Activated effector memory CD4-positive, alpha-beta T cell treated with anti-CD3 and anti-CD28 coated beads, Interleukin-2, amount 50 U/mL, for 16 hours (primary cell): ENCODE measurements at regions not wholly inside any gene's neighbourhood (a gene's known extent, or its start where the extent isn't known, plus 50 kb on each side); places are given as distances from the start of the nearest gene placed in this dataset.

Experiments used
- DNase-seq: peaks from one replicate; pipeline ENCODE4 v3.0.0-alpha.2; 2020

DNA sequence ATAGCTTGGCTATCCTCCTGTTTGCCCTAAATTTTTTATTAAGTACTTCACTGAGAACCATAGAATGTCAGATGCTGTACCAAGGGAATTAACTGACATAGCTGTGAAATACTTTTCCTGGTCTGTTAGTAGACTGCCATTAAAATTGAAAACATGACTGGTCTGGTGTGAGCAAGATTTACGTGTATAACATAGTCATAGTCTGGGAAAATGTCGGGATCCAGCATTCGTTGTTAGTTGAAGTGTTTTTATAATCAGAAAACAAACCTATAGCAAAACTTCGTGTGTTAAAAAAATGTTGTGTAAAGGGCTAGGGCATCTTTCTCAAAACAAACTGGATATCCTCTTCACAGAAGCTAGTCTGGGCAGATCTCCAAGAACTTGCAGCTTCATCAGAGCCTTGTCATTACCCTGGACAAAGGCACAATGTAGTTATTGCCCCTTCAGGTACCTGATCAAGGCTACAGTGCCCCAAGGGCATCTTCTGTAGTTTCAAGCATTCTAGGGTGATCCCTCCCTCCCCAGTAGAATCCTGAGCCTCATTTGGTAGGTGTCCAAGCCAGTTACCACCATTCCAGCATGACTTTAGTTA, 454.2 kb upstream of the SGCD start:
- no peak for DNase-seq

DNA sequence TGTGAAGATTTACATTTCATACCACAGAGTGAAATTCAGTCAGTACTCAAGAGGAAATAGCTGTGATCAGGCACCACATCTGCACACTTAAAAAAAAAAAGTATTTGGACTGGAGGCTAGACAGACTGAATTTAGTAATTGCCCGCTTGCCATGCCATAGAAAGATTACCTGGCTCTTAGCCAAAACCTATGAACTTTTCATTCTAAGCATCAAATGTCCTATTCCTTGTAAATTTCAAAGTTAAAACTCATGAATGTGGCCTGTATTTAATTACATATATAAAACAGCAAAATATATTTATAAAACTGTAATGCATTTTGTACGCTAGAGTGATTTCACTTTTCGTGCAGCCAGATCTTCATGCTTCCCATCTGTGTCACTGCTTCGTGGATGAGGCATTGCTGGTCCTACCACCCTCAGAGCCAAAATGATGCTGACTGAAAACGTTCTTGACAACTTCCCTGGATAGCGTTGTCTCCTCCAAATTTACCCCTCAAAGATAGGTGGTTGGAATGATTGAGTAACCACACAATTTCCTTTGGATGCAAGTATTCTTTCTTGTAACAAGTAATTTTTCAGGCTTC, 447.9 kb upstream of the SGCD start:
- DNase-seq = no peak

DNA sequence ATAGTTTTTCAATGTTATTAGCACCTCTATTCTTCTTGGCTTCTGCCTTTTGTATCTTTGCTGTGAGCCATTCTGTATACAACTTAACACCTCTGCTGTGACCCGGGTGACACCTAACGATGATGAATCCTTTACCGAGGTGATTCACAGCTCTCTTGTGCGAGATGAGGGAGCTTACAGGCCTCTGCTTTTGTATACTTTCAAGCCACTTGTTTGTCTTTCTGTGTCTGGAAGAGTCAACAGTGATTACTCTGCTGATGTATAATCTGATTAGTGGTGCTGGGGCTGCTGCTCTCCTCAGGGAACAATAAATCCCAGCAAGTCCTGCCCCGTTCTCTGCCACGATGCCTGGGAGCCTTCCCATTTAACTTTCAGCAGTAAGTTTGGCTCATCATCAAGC, 442.9 kb upstream of the SGCD start:
- DNase-seq = no peak

DNA sequence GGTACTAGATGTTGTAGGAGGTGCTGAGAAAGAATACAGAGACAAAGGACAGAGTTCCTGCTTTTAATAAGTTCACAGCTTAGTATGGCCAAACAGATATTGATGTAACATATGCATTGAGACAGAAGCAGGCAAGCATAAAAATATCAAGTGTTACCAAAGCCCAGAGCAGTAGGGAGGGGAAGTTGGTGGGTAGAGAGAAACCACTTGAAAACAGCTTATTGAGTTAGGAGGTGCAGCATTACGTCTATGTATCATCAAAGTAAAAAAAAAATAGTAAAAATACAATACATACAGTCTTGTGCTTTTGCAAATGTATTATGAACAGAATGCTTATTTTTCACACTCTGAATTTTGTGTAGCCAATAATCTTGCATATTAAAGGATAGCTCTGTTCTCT, 441.8 kb upstream of the SGCD start:
- DNase-seq = no peak

DNA sequence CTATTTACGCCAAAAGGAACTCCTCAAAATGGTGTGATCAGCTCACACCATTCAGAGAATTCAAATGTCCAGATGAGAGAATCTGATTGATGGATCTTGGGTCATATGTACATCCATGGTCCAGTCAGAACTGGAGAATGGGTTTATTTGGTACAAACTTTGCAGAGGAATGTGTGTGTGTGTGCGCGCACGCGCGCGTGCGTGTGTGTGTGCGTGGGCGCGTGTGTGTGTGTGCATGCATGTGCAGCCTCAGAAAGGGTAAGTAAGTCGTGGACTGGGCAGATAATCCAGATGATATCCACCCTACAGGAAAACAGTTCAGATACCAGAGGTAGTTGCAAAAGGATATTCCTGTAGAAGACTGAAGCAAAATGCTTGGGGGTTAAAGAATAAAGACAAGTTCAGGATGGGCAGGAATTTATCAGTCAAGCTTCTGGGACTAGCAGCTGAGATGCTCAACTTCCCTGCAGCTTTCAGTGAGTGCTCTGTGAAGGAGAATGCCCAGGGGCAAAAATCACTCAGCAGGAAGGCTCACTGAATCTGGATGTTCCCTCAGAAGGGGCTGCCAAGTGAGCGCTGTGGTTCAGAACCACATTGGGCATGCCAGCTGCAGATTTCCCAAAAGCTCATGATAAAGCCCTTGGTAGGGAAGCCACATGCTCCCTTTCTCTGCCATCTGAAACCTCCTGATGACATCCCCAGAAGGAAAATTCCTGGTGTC, 440.5 kb upstream of the SGCD start:
- no peak for DNase-seq

DNA sequence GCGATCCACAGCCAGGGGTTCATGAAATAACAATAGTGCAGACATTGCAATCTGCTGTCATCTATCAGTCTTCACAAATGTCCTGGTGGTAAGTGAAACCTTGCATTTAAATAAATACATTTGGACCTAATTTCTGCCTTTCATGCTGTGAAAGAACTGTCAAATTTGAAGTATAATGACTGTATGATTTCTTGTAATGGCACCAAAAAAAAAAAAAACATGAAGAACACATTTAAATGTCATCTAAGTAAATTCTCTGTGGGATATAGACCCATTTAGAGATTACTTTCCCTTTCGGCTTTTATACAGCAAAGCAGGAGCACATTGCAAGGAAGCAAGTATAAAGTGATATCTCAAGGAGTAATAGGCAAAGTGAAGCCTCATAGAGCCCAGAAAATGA, 431.5 kb upstream of the SGCD start:
- DNase-seq = no peak

DNA sequence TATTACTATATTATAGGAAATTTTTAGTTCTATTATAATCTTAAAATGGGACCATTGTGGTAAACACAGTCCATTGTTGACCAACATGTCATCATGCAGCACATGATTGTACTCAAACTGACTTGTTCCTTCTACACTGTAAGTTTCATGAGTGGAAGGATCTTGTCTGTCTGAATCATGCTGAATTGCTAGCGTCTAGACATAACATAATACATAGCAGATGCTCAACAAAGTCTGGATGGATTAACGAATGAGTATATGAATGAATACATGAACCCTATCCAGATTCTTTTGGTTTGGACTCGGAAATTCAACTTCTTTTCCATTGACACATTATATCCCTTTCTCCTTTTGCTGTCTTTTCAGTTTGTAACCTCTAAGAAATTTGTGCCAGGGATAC, 429.2 kb upstream of the SGCD start:
- no peak for DNase-seq

DNA sequence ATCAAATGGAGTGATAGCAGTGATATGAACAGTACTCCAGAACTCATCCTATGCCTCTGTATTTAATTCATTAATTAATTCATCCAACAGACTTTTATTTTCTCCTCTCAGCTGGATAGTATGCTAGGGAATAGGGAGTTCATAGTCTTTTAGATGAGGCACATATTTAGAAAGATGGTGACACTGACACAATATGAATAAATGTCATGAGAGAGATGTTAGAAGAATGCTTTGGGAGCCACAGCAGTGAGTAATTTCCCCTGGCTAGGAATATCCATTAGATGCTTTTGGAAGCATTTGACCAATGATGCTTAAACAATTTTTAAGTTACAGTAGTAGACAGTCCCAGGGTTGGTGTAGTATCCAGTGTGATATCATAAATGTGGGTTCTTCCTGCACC, 428.7 kb upstream of the SGCD start:
- no peak for DNase-seq

DNA sequence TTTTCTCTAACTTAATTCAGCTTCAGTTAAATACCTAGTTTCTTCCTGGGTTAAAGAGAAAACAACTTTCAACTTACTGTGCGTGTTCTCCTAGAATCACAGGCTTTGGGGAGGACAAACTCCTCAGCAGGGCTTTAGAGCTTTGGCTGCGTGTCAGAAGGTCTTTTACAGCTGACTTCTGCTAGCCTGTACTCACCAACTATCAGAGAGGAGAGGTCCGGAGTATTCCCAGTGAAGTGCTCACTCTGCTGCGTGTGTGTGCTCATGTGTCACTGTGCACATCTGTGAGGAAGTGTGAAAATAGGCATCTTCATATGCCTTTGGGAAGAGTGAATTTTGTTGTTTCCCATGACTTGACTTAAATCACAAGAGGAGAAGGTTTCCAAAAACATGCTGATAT, 423.2 kb upstream of the SGCD start:
- DNase-seq = no peak

DNA sequence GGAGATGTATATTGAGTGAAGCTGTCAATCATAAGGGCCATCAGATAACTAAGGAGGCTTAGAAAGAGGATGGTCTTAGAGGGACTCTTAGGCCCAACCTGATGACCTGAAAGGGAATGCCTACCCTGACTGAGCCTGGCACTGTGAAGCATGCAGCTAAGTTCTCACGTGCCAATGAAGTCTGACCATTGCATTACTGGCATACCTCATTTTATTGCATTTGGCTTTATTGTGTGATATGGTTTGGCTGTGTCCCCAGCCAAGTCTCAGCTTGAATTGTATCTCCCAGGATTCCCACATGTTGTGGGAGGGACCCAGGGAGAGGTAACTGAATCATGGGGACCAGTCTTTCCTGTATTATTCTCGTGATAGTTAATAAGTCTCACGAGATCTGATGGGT, 421.6 kb upstream of the SGCD start:
- DNase-seq = no peak

DNA sequence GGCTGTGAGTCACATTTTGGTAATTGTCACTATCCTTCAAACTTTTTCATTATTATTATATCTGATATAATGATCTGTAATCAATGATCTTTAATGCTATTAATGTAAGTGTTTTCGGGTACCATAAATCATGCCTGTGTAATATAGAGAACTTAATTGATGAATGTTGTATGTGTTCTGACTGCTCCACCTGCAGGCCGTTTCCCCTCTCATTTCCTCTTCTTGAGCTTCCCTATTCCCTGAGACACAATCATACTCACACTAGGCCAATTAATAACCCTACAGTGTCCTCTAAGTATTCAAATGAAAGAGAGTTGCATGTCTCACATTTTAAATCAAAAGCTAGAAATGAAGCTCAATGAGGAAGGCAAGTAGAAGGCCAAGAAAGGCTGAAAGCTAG, 420.9 kb upstream of the SGCD start:
- no peak for DNase-seq

DNA sequence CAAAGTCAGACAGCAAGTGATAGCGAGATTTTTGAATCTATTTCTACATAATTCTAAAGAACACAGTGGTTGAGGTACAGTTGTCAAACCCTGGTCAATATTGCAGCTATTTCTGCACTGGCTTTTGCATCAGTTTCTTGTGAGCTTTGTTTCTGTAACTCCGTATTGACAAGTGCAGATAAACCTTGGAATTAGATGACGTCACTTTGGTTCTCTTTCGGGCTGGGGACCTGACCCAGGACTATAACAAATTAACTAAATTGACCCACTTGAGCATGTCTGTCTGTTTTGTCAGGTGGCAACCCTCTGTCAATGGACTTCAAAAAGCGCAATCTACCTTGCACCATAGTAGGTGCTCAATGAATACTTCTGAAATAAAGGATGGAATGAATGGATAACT, 418.4 kb upstream of the SGCD start:
- DNase-seq = no peak

DNA sequence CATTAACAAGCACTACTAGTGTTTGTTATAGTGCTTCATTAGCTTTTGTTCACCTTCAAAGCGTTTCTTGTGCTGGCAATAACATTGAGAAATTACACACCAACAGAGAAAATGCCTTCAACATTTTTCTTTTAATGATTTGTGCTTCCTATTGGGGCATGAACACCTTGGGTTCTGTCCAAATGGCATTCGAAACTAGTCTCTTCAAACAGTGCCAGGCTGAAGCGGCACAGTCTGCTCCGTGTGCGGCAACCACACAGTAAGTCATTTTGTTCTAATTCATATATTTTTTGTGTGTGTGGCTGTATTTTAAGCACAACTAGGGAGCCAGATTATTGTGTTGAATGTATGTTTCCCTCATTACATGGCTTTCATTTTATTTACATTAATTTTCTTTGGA, 414.7 kb upstream of the SGCD start:
- DNase-seq = no peak

DNA sequence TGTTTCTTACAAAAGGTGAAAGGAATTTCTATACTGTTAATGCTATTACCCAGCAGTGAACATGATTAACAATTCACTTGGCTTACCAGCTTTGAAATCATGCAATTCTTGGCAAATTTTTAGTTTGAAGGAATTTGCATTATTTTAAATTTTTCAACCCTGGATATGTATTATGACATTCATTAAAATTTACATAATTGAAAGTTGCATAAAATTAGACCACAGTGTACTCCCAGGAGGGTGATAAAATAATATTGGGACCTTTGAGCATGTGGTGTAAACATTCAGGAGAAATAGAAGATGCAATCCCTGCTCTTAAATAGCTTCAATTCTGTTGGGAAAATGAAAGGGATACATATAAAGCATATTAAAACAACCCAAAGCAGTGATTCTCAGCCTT, 412.2 kb upstream of the SGCD start:
- DNase-seq = no peak

DNA sequence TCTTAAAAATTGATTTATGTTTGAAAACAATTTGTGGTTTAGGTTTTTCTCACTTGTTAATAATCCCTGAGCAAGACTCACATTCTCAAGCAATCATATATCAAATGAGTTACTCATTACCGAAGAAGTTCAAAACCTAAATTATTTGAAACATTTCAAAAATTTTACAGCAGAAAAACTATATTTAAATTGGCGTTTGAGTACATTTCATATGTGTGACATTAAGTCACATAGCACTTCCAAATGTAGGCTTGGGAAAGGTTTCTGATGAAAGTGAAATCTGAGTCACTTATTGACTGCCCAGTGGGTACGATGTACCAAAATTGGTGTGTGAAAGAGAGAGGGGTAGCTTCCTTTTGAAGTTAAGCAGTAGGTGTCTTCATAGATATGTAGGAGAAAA, 411.4 kb upstream of the SGCD start:
- DNase-seq = no peak

DNA sequence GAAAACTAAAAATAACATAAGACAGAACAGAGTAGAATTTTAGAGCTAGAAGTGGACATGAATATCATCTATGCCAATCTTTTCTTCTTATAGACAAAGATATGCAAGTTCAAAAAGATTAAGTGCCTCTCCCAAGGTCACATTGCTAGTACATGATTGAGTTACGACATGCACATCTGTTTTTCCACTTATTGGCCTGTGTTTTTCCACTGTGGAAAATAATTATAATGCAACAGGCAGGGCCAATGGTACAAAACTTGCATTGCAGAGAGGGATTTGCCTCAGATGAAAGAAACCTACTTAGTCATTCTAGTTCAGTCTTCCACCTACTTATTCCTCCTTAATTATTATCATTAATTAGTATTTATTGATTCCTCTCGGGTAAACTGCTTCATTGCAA, 407.8 kb upstream of the SGCD start:
- DNase-seq = no peak

DNA sequence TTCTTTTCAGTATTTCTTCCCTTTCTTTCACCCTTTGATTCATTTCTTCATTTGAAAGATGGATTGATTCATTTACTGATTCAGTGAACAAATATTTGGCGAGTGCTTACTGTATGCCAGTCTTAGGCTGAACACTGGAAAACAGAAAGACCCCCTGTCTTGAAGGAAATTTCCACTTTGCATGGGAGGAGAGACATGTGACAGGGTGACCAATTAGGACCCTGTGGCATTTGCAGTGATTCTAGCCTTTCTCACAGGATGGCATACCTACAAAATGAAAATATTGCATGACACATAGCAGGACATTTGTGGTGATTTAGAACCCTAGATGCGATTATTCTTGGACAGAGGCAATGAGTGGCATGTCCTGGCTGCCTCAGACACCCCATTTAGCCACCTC, 407.2 kb upstream of the SGCD start:
- DNase-seq = no peak

DNA sequence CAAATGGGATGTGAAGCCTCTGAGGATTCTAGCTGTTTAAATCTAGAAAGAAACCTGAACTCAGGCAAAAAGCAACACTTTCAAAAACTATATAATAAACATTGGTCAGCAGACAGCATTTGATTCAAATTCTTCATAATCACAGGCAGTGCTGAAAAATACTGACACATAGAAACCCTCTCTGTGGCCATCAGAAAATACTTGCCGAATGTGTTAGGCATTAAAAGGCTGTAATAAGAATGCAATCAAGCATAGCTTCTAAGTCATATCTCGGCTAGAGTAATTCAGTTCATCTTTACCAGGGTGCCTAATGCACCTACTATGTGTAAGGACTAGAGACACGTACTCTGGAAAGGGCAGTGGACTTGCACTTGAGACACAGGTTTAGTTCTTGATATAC, 405.3 kb upstream of the SGCD start:
- DNase-seq = no peak

DNA sequence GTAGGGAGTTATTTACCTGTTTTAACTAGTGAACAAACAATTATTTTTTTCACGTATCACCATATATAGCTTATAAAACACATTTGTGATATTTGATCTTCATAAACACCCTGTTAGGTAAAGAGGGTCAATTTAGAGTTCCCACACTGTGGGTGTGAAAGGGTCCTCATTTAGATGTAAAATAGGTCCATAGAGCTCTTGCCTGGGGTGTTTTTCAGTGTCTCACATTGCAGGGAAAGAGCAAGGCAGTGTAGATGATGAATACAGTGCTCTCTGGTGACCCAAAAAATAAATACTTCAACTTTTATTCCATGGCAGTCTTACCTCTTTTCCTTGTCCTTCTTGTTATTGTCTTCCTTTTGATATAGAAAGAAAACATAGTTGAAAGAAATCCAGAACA, 403.2 kb upstream of the SGCD start:
- no peak for DNase-seq

DNA sequence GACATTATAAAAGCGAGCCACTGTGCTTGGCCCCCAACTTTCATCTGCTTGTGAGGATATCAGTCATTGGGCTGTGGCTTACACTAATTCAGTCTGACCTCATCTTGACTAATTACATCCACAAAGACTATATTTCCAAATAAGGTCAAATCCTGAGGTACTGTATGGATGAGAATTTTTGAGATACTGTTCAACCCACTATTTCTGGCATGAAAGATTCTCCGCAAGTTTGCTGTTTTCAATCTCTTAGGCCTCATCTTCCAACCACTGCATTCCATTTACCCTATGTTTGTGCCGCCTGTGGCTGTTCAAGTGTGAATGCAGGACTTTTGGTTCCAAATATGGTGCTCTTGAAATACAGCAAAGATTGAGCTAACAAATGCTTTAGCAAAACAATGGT, 400.9 kb upstream of the SGCD start:
- no peak for DNase-seq

DNA sequence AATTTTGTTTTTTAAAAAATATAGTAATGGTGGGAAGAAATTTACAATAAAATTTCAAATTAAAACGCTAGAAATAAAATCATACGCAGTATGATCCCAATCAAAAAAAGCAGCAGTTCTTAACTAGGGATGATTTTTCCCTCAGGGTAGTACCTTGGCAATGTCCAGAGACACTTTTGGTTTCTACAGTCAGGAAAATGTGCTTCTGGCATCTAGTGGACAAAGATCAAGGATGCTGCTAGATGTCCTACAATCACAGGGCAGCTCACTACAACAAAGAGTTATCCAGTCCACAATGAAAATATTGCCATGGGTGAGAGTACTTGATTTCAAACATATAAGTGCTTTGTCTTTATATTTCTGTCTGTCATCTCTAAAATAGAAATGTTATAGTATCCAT, 400.2 kb upstream of the SGCD start:
- no peak for DNase-seq

DNA sequence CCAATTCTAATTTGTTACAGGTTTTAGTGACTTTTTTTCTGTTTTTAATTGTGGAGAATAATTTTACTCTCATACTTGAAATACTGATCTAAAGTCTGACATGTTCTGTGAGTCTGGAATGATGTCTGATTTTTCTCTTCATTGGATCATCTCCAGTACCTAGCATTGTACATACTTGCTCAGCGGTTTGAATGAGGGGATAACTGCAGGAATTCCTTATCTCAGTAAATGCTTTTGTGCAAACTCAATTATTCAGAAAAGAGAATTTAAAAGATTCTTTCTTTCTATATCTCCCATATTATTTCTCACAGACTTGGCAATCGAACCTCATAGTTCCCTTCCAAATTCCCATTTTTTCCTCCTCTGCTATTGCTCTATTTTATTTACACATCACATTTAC, 397.9 kb upstream of the SGCD start:
- no peak for DNase-seq

DNA sequence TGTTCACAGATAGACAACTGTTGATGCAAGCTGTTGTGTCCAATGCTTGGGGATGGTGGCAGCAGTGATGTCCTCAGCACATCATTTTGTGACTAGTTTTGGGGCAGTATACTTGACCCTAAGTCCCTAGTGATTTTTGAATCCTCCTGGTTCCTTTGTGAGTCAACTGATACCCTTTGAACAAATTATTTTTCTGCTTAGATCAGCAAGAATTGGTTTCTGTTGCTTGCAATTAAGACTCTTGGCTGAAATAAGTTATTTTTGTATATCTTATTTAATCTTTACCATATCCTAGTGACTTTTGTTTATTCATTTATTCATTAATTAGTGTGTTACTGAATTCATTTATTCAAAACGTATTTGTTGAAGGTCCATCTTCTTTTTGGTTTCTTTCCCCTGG, 392.0 kb upstream of the SGCD start:
- DNase-seq = no peak

DNA sequence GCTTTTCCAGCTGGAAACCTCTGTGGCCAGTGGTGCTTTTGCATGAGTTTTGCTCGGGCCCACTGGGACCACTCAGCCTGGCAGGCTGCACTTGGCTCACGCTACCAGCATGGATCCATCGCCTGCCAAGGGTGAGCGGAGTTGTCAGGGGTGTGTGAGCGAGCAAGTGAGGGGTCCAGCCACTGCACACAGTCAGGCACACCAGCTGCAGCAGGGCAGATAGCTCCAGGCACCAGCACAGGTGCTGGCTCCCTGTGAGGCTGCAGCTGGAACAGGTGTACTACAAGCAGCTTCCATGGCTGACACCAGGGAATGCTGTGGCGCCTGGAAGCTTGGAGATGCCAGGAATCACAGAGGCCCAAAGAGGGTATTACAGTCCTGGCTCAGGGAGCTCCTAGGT, 391.2 kb upstream of the SGCD start:
- no peak for DNase-seq
